ENCODE measurements at regions not wholly inside any gene's neighbourhood (a gene's known extent, or its start where the extent isn't known, plus 50 kb on each side); places are given as distances from the start of the nearest gene placed in this dataset.

DNA sequence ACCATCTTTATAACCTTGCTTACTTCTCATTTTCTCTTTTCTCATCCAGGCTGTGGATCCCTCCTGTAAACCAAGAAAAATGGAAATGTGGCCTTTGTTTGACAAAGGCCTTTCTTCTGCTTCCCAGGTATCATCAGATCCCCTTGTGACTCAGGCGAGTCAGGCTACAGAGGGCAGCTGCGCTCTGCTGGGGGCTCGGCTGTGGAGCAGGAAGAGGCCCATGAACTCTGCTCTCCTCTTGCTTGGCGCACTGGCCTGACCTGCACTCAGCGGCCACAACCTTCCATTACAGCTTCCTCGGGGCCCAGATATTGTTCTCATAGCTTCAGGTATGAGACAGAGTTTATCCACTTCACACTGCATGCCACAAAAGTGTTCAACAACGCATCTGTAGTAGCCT is 457.6 kb upstream of the COBL start:
- TF ChIP-seq SPI1 (IDR thresholded peaks at IDR 0.05; ENCODE audit: low read depth, low read length): no peak
- no peak for TF ChIP-seq POLR2AphosphoS5 (IDR thresholded peaks at IDR 0.05; ENCODE audit: low read depth, low read length)
- TF ChIP-seq POLR2A (IDR thresholded peaks at IDR 0.05; ENCODE audit: low read depth, low read length): no peak
- TF ChIP-seq TAF1 (IDR thresholded peaks at IDR 0.05; ENCODE audit: low read depth, low read length): no peak
- TF ChIP-seq POU2F2 (IDR thresholded peaks at IDR 0.05; ENCODE audit: low read depth, low read length): no peak
